ENCODE measurements at regions not wholly inside any gene's neighbourhood (a gene's known extent, or its start where the extent isn't known, plus 50 kb on each side); places are given as distances from the start of the nearest gene placed in this dataset.
"Not testable (repeated sequence)": the region's sequence is repeated elsewhere in the genome, so short reads cannot be mapped to it uniquely, and the experiment has no call there.

DNA sequence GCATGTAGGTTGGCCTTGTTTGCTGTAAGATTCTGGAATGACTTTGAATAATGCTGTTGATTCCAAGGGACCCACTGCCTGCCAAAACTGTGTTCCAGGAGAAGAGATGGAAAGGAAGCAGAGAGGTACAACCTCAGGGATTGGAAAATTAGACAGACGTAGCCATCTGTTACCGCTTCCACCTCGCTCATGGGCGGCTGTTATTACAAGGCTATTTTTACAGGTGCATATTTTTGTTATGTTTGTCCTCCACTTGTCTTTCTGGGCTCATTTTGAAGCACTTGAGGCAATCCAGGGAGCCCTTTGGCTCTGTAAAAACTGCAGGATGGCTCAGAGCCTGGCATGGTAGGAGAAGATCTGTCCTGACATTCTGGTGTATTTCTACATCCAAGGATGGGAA is 276.4 kb upstream of the TMTC4 start:
- Histone ChIP-seq H2AK5ac (ENCODE audit: low read depth, low read length) (no peak overlapping the region), H3K23ac (ENCODE audit: low read depth, low read length) (no peak overlapping the region), H4K8ac (ENCODE audit: low read depth in 2 of 2, low read length in 2 of 2) (no peak overlapping the region), H3K36me3 (ENCODE audit: control insufficient read depth, insufficient read depth, low read length) (no peaks in the 10 kb centered on the region), H3K9ac (ENCODE audit: low read depth, low read length) (no peak overlapping the region), H3K14ac (replicated peaks; ENCODE audit: low read depth, low read length) (no peak overlapping the region), H2BK15ac (ENCODE audit: low read depth, low read length) (no peak overlapping the region), H2AK9ac (replicated peaks; ENCODE audit: low read depth, low read length, poor library complexity) (no peak overlapping the region), H3K18ac (ENCODE audit: low read depth, low read length) (no peak overlapping the region), H3K4me1 (ENCODE audit: control insufficient read depth, insufficient read depth, low read length) (no peaks in the 10 kb centered on the region), H2BK20ac (ENCODE audit: low read depth, low read length) (no peak overlapping the region), H4K5ac (ENCODE audit: low read depth, low read length) (no peak overlapping the region), H3K79me1 (ENCODE audit: low read depth in 1 of 2, low read length in 2 of 2) (no peaks in the 10 kb centered on the region), H2BK120ac (ENCODE audit: low read depth, low read length) (no peak overlapping the region), H3K9me1 (ENCODE audit: insufficient read depth, low read length) (no peaks in the 10 kb centered on the region), H3K56ac (ENCODE audit: extremely low read depth, insufficient read depth, low read length) (no peak overlapping the region), H4K91ac (ENCODE audit: insufficient read depth, low read depth, low read length) (no peak overlapping the region), H3K4me2 (ENCODE audit: low read depth, low read length) (no peak overlapping the region), H3K4ac (ENCODE audit: low read depth, low read length) (no peak overlapping the region), H3K4me3 (ENCODE audit: insufficient read depth, low read depth, low read length) (no peak overlapping the region), H3K27me3 (ENCODE audit: control insufficient read depth, insufficient read depth, low read length) (no peaks in the 10 kb centered on the region), H4K20me1 (ENCODE audit: insufficient read depth, low read length) (no peaks in the 10 kb centered on the region), H3K27ac (ENCODE audit: insufficient read depth, low read length) (no peak overlapping the region), H2AFZ (replicated peaks; ENCODE audit: low read length, poor library complexity) (no peak overlapping the region), H3K9me3 (ENCODE audit: control insufficient read depth, insufficient read depth, low read length) (no peaks in the 10 kb centered on the region; the same call in 1 of the 2 replicates), H2BK5ac (ENCODE audit: low read depth, low read length, poor library complexity, severe bottlenecking) (no peak overlapping the region)
- intact Hi-C loops (cut with micrococcal nuclease) = no loop called here
- no peak for TF ChIP-seq CEBPB (IDR thresholded peaks at IDR 0.05; ENCODE audit: low read depth, low read length)
- DNase-seq = no peak
- no CpG with 5 or more reads among the region's 4 CpGs for WGBS, 2 experiments (ENCODE audit: extremely low coverage in 2 of 2, insufficient read length in 1 of 2)
- BruUV-seq (replicated peaks) = no TSS peak
- ATAC-seq (ENCODE audit: low read depth) = no peak
- in situ Hi-C loops (cut with MboI; ENCODE audit: low sequenced_read_pairs) = no loop called here
- ChIA-PET CTCF (no interaction called here), POLR2A (ENCODE audit: unreplicated experiment) (no interaction called here)
- dilution Hi-C loops (cut with HindIII; ENCODE audit: low sequenced_read_pairs, unreplicated experiment) = no loop called here

DNA sequence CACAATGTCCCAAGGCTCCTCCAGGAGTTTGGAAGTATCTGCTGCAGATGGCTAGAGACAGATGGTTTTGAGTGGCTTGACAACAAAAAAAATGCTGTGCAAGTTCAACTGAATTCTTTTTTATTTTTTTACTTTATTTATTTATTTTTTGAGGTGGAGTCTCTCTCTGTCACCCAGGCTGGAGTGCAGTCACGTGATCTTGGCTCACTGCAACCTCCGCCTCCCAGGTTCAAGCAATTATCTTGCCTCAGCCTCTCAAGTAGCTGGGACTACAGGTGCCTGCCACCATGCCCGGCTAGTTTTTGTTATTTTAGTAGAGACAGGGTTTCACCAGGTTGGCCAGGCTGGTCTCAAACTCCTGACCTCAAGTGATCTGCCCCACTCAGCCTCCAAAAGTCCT is 274.3 kb upstream of the TMTC4 start:
- H3K4ac ChIP-seq (ENCODE audit: low read depth, low read length); in situ Hi-C loops (cut with MboI; ENCODE audit: low sequenced_read_pairs); H2AK5ac ChIP-seq (ENCODE audit: low read depth, low read length); H3K4me1 ChIP-seq (ENCODE audit: control insufficient read depth, insufficient read depth, low read length); H4K8ac ChIP-seq (ENCODE audit: low read depth in 2 of 2, low read length in 2 of 2); H2BK20ac ChIP-seq (ENCODE audit: low read depth, low read length); intact Hi-C loops (cut with micrococcal nuclease); H3K56ac ChIP-seq (ENCODE audit: extremely low read depth, insufficient read depth, low read length); H2AK9ac ChIP-seq (replicated peaks; ENCODE audit: low read depth, low read length, poor library complexity); H2AFZ ChIP-seq (replicated peaks; ENCODE audit: low read length, poor library complexity); dilution Hi-C loops (cut with HindIII; ENCODE audit: low sequenced_read_pairs, unreplicated experiment); H3K14ac ChIP-seq (replicated peaks; ENCODE audit: low read depth, low read length); H2BK5ac ChIP-seq (ENCODE audit: low read depth, low read length, poor library complexity, severe bottlenecking); H3K9ac ChIP-seq (ENCODE audit: low read depth, low read length); H3K79me1 ChIP-seq (ENCODE audit: low read depth in 1 of 2, low read length in 2 of 2); H2BK120ac ChIP-seq (ENCODE audit: low read depth, low read length); H3K23ac ChIP-seq (ENCODE audit: low read depth, low read length); H3K36me3 ChIP-seq (ENCODE audit: control insufficient read depth, insufficient read depth, low read length); CTCF ChIA-PET; H3K4me3 ChIP-seq (ENCODE audit: insufficient read depth, low read depth, low read length); H2BK15ac ChIP-seq (ENCODE audit: low read depth, low read length); H4K5ac ChIP-seq (ENCODE audit: low read depth, low read length); H3K27me3 ChIP-seq (ENCODE audit: control insufficient read depth, insufficient read depth, low read length); BruUV-seq (replicated peaks); H3K9me1 ChIP-seq (ENCODE audit: insufficient read depth, low read length); H3K27ac ChIP-seq (ENCODE audit: insufficient read depth, low read length); DNase-seq; H4K20me1 ChIP-seq (ENCODE audit: insufficient read depth, low read length); ATAC-seq (ENCODE audit: low read depth); POLR2A ChIA-PET (ENCODE audit: unreplicated experiment); H3K9me3 ChIP-seq (ENCODE audit: control insufficient read depth, insufficient read depth, low read length); H4K91ac ChIP-seq (ENCODE audit: insufficient read depth, low read depth, low read length); H3K4me2 ChIP-seq (ENCODE audit: low read depth, low read length); H3K18ac ChIP-seq (ENCODE audit: low read depth, low read length): not testable (repeated sequence)
- WGBS, 2 experiments (ENCODE audit: extremely low coverage in 2 of 2, insufficient read length in 1 of 2) = no CpG with 5 or more reads among the region's 3 CpGs
